GM21529 (cell line): ENCODE measurements at regions not wholly inside any gene's neighbourhood (a gene's known extent, or its start where the extent isn't known, plus 50 kb on each side); places are given as distances from the start of the nearest gene placed in this dataset.

Source experiments
- ATAC-seq: cut with Tn5 transposase; IDR thresholded peaks from one replicate; pipeline ENCODE4 v1.9.1; 2021; ENCODE audit not compliant: unreplicated experiment

GRCh38 chr4:106687026-106687425 lies 318.4 kb upstream of the GIMD1 start:
- ATAC-seq: no peak

GRCh38 chr4:106681381-106681921 lies 312.9 kb upstream of the GIMD1 start:
- no peak for ATAC-seq

GRCh38 chr4:106679063-106679462 lies 310.5 kb upstream of the GIMD1 start:
- ATAC-seq: no peak

GRCh38 chr4:106677213-106677612 lies 308.6 kb upstream of the GIMD1 start:
- no peak for ATAC-seq

GRCh38 chr4:106676173-106676921 lies 307.8 kb upstream of the GIMD1 start:
- ATAC-seq: no peak

- ATAC-seq: no peak
These were observed 303.1 kb upstream of the GIMD1 start for GRCh38 chr4:106671716-106672115.

- ATAC-seq: no peak
These were observed 302.4 kb upstream of the GIMD1 start for GRCh38 chr4:106670976-106671375.

- no peak for ATAC-seq
These were observed 290.8 kb upstream of the GIMD1 start for GRCh38 chr4:106659371-106659770.

- ATAC-seq: no peak
These were observed 283.5 kb upstream of the GIMD1 start for GRCh38 chr4:106652095-106652494.

- ATAC-seq: no peak
These were observed 282.1 kb upstream of the GIMD1 start for GRCh38 chr4:106650701-106651100.

- no peak for ATAC-seq
These were observed 278.9 kb upstream of the GIMD1 start for GRCh38 chr4:106647451-106647850.

- no peak for ATAC-seq
These were observed 260.7 kb upstream of the GIMD1 start for GRCh38 chr4:106629268-106629625.

GRCh38 chr4:106628586-106629267 lies 260.1 kb upstream of the GIMD1 start:
- ATAC-seq: no peak

- no peak for ATAC-seq
These were observed 258.5 kb upstream of the GIMD1 start for GRCh38 chr4:106627051-106627450.

GRCh38 chr4:106624671-106625070 lies 256.1 kb upstream of the GIMD1 start:
- no peak for ATAC-seq

- ATAC-seq: no peak
These were observed 250.4 kb upstream of the GIMD1 start for GRCh38 chr4:106618956-106619355.

- ATAC-seq: no peak
These were observed 247.4 kb upstream of the GIMD1 start for GRCh38 chr4:106615961-106616360.

- ATAC-seq: no peak
These were observed 246.9 kb upstream of the GIMD1 start for GRCh38 chr4:106615410-106615945.

- no peak for ATAC-seq
These were observed 245.9 kb upstream of the GIMD1 start for GRCh38 chr4:106614441-106614840.

GRCh38 chr4:106609917-106610316 lies 241.3 kb upstream of the GIMD1 start:
- ATAC-seq: no peak

GRCh38 chr4:106607558-106607957 lies 239.0 kb upstream of the GIMD1 start:
- ATAC-seq: no peak
